Pancreas (tissue), 10 donors: ENCODE measurements at regions not wholly inside any gene's neighbourhood (a gene's known extent, or its start where the extent isn't known, plus 50 kb on each side); places are given as distances from the start of the nearest gene placed in this dataset.

Experiments used
- ATAC-seq, 4 donors: fragments of 200-7000 bp; cut with Tn5 transposase; one replicate each; pipeline versions ENCODE4 v1.8.0 to v1.9.1; 2020; ENCODE audit warnings: mild to moderate bottlenecking in 4 of 4, moderate library complexity in 4 of 4
- DNase-seq, 6 donors: peaks; one replicate each; pipeline ENCODE4 v3.0.0-alpha.2; 2020
- FAIRE-seq: peaks from 2 replicates; lab custom pipeline; 2012; peaks lifted over from hg19 to GRCh38; lab: Jason Lieb, UNC
- H3K27ac ChIP-seq, 4 donors: fragments of 200-600 bp; sonication (generic); 1 replicate in 3 of 4; 2 replicates in 1 of 4; pipeline versions ENCODE4 v1.5.0 to v1.8.0; 2020
- H3K27me3 ChIP-seq, 4 donors: fragments of 200-600 bp; one replicate each; pipeline ENCODE4 v1.8.0; 2021
- H3K36me3 ChIP-seq, 3 donors: fragments of 200-600 bp; sonication (generic) in 1 of 3; one replicate each; pipeline versions ENCODE4 v1.5.0 to v1.8.0; 2020 to 2021
- H3K4me1 ChIP-seq, 3 donors: fragments of 200-600 bp; one replicate each; pipeline ENCODE4 v1.8.0; 2021
- H3K4me3 ChIP-seq, 4 donors: fragments of 200-600 bp; sonication (generic) in 2 of 4; one replicate each; pipeline versions ENCODE4 v1.5.0 to v1.8.0; 2020 to 2021
- H3K9me3 ChIP-seq, 4 donors: fragments of 200-600 bp; one replicate each; pipeline ENCODE4 v1.8.0; 2021
- CTCF ChIP-seq, 4 donors: fragments of 200-600 bp; sonication (generic) in 3 of 4; IDR thresholded peaks; one replicate each; pipeline versions ENCODE4 v1.5.0 to v1.8.0; 2021; ENCODE audit warnings: antibody characterized with exemption in 4 of 4
- WGBS, 2 donors: extraction: QIAGEN DNeasy Blood & Tissue Kit; methylation state at CpG; one replicate each; pipeline ENCODE4 v1.1.7; 2013; 5-methylcytosine and 5-hydroxymethylcytosine counted together
- intact Hi-C, 3 donors: fragments of 100-400 bp; cut with DNase I; formaldehyde crosslinking; loops; one replicate each; pipeline versions ENCODE4 v1.11.1 to v1.14.2; 2022
- donor health status: healthy with polysubstance abuse.
- donor health status: DM: no; HTN: no; CAD: no; lungs with moderate emphysema.
- donor health status: DM: no; HTN: no; CAD: no.
- donor health status: control.
- donor health status: control.
- donor health status: Bipolar disorder and iron deficiency.
- donor health status: DM: yes; HTN: yes; CAD: no.
- donor health status: DM: no; HTN: no; CAD: no.
- donor health status: DM: no; HTN: no; CAD: no.
- donor health status: DM: yes; HTN: yes; CAD: no.

- Histone ChIP-seq H3K27me3 (no peaks in the 10 kb centered on the region), H3K9me3 (no peaks in the 10 kb centered on the region), H3K4me3 (no peak overlapping the region), H3K27ac (no peak overlapping the region), H3K4me1 (peaks cover 0 to 3% (median 0%) of the 10 kb centered on the region in 3 donors), H3K36me3 (no peaks in the 10 kb centered on the region)
- intact Hi-C loops: no loop called here
- WGBS, 2 donors: 86 to 88% methylated on average over 3 of the region's 3 CpGs
- TF ChIP-seq CTCF (IDR thresholded peaks at IDR 0.05): no peak
- FAIRE-seq (no peak), ATAC-seq (no peak), DNase-seq (no peak)
These were observed 120.7 kb upstream of the RASEF start for GRCh38 chr9:83183621-83184020.

GRCh38 chr9:83182071-83182470, 119.1 kb upstream of the RASEF start:
- Histone ChIP-seq H3K9me3 (no peaks in the 10 kb centered on the region), H3K27ac (no peak overlapping the region), H3K27me3 (no peaks in the 10 kb centered on the region), H3K4me1 (peaks cover 0 to 3% (median 0%) of the 10 kb centered on the region in 3 donors), H3K4me3 (no peak overlapping the region), H3K36me3 (no peaks in the 10 kb centered on the region)
- intact Hi-C loops: no loop called here
- ATAC-seq (peak in 3 of 4 donors; percentile 46 to 86 (median 69)), FAIRE-seq (no peak), DNase-seq (no peak)
- 30 to 32% methylated on average over 3 of the region's 3 CpGs for WGBS, 2 donors
- TF ChIP-seq CTCF (IDR thresholded peaks at IDR 0.05): no peak

GRCh38 chr9:83178717-83179116, 115.8 kb upstream of the RASEF start:
- ATAC-seq: no peak
- TF ChIP-seq CTCF (IDR thresholded peaks at IDR 0.05): no peak
- no peak for DNase-seq
- H3K27me3 ChIP-seq: no peaks in the 10 kb centered on the region
- FAIRE-seq: no peak
- H3K9me3 ChIP-seq: no peaks in the 10 kb centered on the region
- intact Hi-C loops: no loop called here
- H3K4me1 ChIP-seq: peaks cover 0 to 3% (median 0%) of the 10 kb centered on the region in 3 donors
- 94 to 100% methylated on average over 1 of the region's 1 CpG for WGBS, 2 donors
- no peak overlapping the region for H3K4me3 ChIP-seq
- no peak overlapping the region for H3K27ac ChIP-seq
- no peaks in the 10 kb centered on the region for H3K36me3 ChIP-seq

GRCh38 chr9:83177747-83178146, 114.8 kb upstream of the RASEF start:
- intact Hi-C loops: no loop called here
- WGBS, 2 donors: 93 to 96% methylated on average over 3 of the region's 3 CpGs

More at GRCh38 chr9:83177747-83178146, 114.8 kb upstream of the RASEF start:
- peaks cover 0 to 3% (median 0%) of the 10 kb centered on the region in 3 donors for H3K4me1 ChIP-seq
- no peak for DNase-seq
- H3K4me3 ChIP-seq: no peak overlapping the region
- FAIRE-seq: no peak
- ATAC-seq: no peak
- no peak for TF ChIP-seq CTCF (IDR thresholded peaks at IDR 0.05)
- no peak overlapping the region for H3K27ac ChIP-seq
- no peaks in the 10 kb centered on the region for H3K9me3 ChIP-seq
- no peaks in the 10 kb centered on the region for H3K27me3 ChIP-seq
- H3K36me3 ChIP-seq: no peaks in the 10 kb centered on the region
